ENCODE measurements at regions not wholly inside any gene's neighbourhood (a gene's known extent, or its start where the extent isn't known, plus 50 kb on each side); places are given as distances from the start of the nearest gene placed in this dataset.

GRCh38 chr4:119693126-119693525 lies 64.5 kb upstream of the PDE5A start (continued):
- TF ChIP-seq ELF1 (tag; IDR thresholded peaks at IDR 0.05): no peak

GRCh38 chr4:119692001-119692400 lies 63.4 kb upstream of the PDE5A start:
- H3K9me1 ChIP-seq (ENCODE audit: control insufficient read depth, insufficient read depth, low read length): no peaks in the 10 kb centered on the region
- no peaks in the 10 kb centered on the region for H3K36me3 ChIP-seq (ENCODE audit: control insufficient read depth, insufficient read depth, low read length)
- H3K4me2 ChIP-seq (ENCODE audit: insufficient read depth, low read length): no peak overlapping the region
- in situ Hi-C loops (cut with MboI): no loop called here
- no peak for FAIRE-seq
- intact Hi-C loops (cut with micrococcal nuclease): no loop called here
- no peaks in the 10 kb centered on the region for H3K9me3 ChIP-seq (replicated peaks; ENCODE audit: control insufficient read depth, insufficient read depth, low read depth, low read length)
- no TSS peak for BruUV-seq (replicated peaks)
- no peak for ATAC-seq
- WGBS (ENCODE audit: insufficient coverage, low coverage, missing lambda C conversion rate): 0% methylated on average over 1 of the region's 1 CpG
- no peaks in the 10 kb centered on the region for H3K4me1 ChIP-seq (replicated peaks in 1 of 2; ENCODE audit: control insufficient read depth in 2 of 2, insufficient read depth in 2 of 2, low read length in 2 of 2)
- H4K20me1 ChIP-seq (replicated peaks; ENCODE audit: control insufficient read depth, insufficient read depth, low read length): no peaks in the 10 kb centered on the region
- ChIA-PET CTCF (ENCODE audit: low intra/inter-chr PET ratio) (no interaction called here), POLR2A (no interaction called here)
- no peak overlapping the region for H3K27ac ChIP-seq (ENCODE audit: extremely low read depth, low read depth, low read length)
- no peaks in the 10 kb centered on the region for H3K27me3 ChIP-seq (ENCODE audit: control insufficient read depth in 2 of 2, insufficient read depth in 2 of 2, low read length in 2 of 2)
- H3K79me2 ChIP-seq (ENCODE audit: control insufficient read depth, insufficient read depth, low read length): no peaks in the 10 kb centered on the region
- no peak overlapping the region for H3K4me3 ChIP-seq
- H3K9ac ChIP-seq (ENCODE audit: insufficient read depth in 1 of 2, low read depth in 2 of 2, low read length in 2 of 2): no peak overlapping the region
- no peak for DNase-seq (ENCODE audit: extremely low read depth in 1 of 4, low spot score in 3 of 4)
- H2AFZ ChIP-seq (ENCODE audit: low read depth, low read length): no peak overlapping the region
- no peak for TF ChIP-seq NFIX (CRISPR knock-in tag; IDR thresholded peaks at IDR 0.05; ENCODE audit: low read depth)
- TF ChIP-seq USF2 (CRISPR knock-in tag; IDR thresholded peaks at IDR 0.05): no peak
- no peak for TF ChIP-seq ZFP1 (CRISPR knock-in tag; IDR thresholded peaks at IDR 0.05)
- TF ChIP-seq ZNF165 (CRISPR knock-in tag; IDR thresholded peaks at IDR 0.05; ENCODE audit: borderline replicate concordance): no peak
- TF ChIP-seq PREB (CRISPR knock-in tag; IDR thresholded peaks at IDR 0.05): no peak
- TF ChIP-seq SMARCC2 (IDR thresholded peaks at IDR 0.05; ENCODE audit: low read depth): no peak
- no peak for TF ChIP-seq ZNF695 (CRISPR knock-in tag; IDR thresholded peaks at IDR 0.05)
- TF ChIP-seq ETV6 (IDR thresholded peaks at IDR 0.05; ENCODE audit: borderline replicate concordance in 1 of 2, low read depth in 2 of 2, low read length in 1 of 2): no peak
- no peak for TF ChIP-seq ETV6 (CRISPR knock-in tag; IDR thresholded peaks at IDR 0.05; ENCODE audit: borderline replicate concordance)
- no peak for TF ChIP-seq CREB3 (tag; conservative IDR thresholded peaks at IDR 0.05; ENCODE audit: low read depth)
- no peak for TF ChIP-seq GABPB1 (CRISPR knock-in tag; IDR thresholded peaks at IDR 0.05)

Data from K562 (cell line).